GM12892 (cell line): ENCODE measurements at regions not wholly inside any gene's neighbourhood (a gene's known extent, or its start where the extent isn't known, plus 50 kb on each side); places are given as distances from the start of the nearest gene placed in this dataset.

Experiments used
- DNase-seq: peaks from one replicate; pipeline ENCODE4 v3.0.0; 2011; ENCODE audit not compliant: insufficient read length
- FAIRE-seq: peaks from 2 replicates; lab custom pipeline; 2011; peaks lifted over from hg19 to GRCh38; lab: Jason Lieb, UNC
- POLR2A ChIP-seq: IDR thresholded peaks from 2 replicates; pipeline ENCODE4 v1.6.1; 2011; ENCODE audit warnings: low read depth, low read length, control low read depth
- POLR2AphosphoS5 ChIP-seq: IDR thresholded peaks from 2 replicates; pipeline ENCODE4 v1.6.1; 2011; ENCODE audit warnings: low read depth, low read length, control low read depth
- TAF1 ChIP-seq: IDR thresholded peaks from 2 replicates; pipeline ENCODE4 v1.6.1; 2011; ENCODE audit warnings: low read depth, mild to moderate bottlenecking, control low read depth, low read length, borderline replicate concordance

DNA sequence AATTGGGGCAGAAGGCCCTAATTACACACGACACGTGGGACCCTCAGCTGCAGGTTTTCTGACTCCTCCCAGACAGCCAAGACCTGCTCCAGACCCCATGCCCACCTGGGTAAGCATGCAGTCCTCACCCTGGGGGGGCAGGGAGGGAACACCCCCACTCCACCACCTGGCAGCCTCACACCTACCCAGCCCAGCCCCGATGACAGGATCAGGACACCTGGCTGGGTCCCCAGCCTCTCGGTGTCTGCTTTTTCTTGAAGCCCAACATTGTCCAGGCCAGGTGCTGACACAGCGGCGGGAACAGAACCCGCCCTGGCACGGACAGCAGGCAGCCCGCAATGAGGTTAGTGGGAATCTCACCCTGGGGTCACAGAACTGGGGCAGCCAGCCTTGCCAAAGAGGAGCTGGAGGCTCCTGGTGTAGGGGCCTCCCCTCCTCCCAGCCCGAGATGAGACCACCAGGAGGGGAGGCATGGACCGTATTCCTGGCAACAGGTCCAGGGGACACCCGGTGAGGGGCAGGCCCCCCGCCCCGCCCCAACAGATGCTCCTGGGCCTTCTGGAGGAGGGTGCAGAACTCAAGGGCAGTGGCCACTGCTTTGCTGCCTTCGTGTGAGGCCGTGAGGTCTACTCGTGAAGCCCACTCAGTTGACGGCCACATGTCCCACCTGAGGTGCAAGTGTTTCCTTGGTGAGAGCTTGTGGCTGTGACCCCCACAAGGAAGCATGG is 103.8 kb downstream of the DLL1 start:
- TF ChIP-seq POLR2AphosphoS5 (no peak), POLR2A (no peak), TAF1 (no peak)
- FAIRE-seq (no peak), DNase-seq (no peak)

DNA sequence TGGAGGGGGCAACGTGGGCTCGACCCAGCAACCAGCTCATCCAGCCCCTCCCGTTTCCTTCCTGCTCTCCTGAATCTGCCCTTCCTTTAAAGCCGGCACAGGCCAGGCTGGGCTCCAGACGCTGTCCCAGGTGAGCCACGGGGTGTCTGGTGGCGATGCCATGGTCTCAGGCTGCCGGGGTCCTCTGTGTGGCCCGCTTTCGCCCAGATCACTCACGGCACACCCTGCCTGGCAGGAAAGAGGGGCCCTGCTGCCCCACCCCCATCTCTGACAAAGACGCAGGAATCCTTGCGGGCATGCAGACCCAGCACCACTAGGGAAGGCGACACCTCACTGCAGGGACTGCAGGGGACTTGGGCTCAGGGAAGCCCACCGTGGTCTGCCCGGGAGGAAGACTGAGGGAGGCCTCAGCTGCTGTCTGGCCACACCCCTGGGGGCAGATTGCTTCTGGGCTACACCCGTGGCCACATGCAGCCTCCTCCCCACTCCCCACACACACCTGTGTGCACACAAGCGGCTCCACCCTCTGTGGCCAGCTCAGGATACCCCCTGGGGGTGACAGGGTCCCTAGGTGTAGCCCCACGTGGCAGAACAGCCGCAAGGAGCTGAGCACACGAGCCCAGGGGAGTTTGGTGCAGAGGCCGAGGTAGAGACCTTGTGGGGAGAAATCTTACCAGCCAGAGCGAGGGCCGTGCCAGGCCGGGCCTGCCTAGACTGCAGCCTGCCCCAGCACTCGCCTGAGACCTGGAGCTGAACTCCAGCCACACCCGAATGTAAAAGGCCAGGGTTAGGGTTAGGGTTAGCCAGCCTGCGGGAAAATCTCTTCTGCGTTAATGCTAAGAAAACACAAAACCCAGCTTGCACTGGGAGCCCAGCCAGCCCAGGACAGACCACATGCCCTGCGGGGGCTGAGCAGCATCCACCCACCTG is 104.6 kb downstream of the DLL1 start:
- DNase-seq: no peak
- FAIRE-seq: no peak
- TF ChIP-seq POLR2AphosphoS5 (no peak), TAF1 (no peak), POLR2A (no peak)

DNA sequence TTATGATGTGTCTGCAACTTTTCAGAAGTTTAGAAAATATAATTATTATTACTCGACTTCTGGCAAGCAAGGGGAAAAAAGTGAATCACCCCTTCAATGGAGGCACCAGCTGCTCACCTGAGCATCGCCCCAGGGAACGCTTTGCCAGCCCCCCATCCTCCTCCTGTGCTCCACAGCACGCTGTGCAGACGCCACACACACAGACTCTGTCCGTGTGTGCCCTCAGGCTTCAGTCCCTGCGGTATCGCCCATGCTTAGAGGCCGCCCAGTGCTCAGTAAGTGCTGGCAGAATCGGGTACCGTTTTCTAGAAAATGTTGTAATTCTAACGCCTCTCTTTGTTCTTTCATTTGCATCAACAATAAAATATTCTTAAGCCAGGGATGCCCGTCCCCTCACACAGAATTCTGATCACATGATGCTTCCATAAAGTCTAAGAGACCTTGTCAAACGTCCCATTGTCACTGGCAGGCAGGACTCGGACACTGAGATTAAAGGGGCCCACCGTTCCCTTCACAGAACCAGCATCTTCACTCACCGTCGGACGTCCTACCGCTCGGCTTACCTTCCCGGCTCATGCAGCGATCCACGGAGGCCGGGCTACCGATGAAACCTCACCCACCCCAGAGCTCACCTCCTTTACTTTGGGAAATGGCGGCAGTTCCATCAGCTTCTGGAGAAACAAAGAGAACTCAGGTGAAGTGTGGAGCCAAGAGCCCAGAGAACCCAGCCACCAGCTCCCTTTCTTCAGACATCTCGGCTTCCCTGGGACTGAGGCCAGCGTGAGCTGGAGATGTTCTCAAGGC is 105.5 kb downstream of the DLL1 start:
- no peak for TF ChIP-seq POLR2A
- no peak for TF ChIP-seq TAF1
- no peak for TF ChIP-seq POLR2AphosphoS5
- FAIRE-seq: no peak
- no peak for DNase-seq

DNA sequence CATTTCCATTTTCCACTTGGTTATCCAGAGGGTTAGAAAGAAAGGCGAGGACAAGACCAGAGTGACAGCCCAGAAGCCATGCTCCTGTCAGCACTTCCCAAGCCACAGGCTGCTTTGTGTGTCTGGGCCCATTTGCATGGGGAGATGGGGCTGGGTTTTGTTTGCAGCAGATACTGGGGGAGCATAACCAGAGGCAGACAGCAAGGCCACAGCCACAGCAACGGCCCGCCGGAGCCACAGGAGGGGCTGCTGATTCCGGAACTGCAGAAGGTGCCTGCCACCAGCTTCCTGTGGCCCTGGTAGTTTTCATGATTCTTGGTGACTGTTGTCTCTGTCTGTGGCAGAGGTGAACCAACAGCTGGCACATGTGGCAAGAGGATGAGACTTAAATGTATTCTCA is 106.6 kb downstream of the DLL1 start:
- TF ChIP-seq POLR2AphosphoS5 (no peak), POLR2A (no peak), TAF1 (no peak)
- no peak for DNase-seq
- FAIRE-seq: no peak

DNA sequence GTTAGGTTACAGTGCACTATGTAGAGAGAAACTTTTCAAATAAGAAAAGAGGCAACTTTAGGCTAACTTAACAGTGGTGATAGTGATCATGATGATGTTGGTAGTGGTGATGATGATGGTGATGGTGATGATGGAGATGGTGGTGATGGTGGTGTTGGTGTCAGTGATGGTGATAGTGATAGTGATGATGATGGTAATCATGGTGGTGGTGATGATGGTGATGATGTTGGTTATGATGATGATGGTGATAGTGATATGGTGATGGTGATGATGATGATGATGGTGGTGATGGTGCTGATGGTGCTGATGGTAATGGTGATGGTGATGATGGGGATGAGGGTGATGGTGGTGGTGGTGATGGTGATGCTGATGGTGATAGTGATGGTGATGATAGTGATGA is 107.4 kb downstream of the DLL1 start:
- no peak for FAIRE-seq
- no peak for TF ChIP-seq TAF1
- TF ChIP-seq POLR2AphosphoS5: no peak
- TF ChIP-seq POLR2A: no peak

DNA sequence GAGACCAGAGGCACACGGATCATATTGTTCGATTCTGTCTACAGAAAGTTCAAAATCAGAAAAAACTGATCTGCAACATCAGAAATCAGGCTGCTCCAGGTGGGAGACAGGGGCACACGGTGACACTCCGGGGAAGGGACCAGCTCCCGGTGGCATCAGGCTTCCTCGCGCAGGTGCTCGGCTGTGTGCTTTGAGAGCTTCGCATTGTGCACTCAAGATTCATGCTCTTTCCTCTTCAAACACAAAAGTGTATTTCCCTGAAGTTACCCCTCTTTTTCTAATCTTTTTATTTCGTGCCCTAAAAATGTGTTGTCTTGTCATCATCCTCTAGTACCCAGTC is 108.1 kb downstream of the DLL1 start:
- FAIRE-seq (no peak), DNase-seq (no peak)
- TF ChIP-seq TAF1 (no peak), POLR2A (no peak), POLR2AphosphoS5 (no peak)

More for the DNA sequence above, 107.4 kb downstream of the DLL1 start:
- no peak for DNase-seq

DNA sequence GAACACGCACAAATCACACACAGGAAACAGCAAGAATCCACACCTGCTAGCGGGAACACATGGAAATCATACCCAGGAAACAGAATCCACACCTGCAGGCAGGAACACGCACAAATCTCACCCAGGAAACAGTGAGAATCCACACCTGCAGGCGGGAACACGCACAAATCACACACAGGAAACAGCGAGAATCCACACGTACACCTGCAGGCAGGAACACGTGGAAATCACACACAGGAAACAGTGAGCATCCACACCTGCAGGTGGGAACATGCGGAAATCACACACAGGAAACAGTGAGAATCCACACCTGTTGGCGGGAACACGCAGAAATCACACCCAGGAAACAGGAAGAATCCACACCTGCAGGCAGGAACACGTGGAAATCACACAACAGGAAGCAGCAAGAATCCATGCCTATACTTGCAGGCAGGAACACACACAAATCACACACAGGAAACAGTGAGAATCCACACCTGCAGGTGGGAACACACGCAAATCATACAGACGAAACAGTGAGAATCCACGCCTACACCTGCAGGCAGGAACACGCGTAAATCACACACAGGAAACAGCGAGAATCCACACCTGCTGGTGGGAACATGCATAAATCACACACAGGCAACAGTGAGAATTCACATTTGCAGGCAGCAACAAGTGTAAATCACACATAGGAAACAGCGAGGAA is 108.6 kb downstream of the DLL1 start:
- FAIRE-seq (no peak), DNase-seq (no peak)
- no peak for TF ChIP-seq POLR2AphosphoS5
- TF ChIP-seq POLR2A: no peak
- no peak for TF ChIP-seq TAF1

DNA sequence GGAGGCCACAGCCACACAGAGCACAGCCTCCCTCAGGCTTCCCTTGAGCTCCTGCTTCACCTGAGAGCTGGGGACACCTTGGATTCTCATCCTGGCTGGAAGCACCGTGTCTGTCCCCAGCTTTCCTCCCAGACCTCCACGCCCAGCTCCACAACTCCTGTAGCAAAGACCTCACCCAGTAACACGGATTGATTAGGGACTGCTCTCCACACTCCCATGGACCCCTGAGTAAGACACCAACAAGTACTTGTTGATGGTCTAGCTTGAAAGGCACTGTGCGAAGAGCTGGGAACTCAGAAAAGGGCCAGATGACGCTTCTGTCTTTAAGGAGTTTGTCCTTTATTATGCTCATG is 109.6 kb downstream of the DLL1 start:
- no peak for DNase-seq
- TF ChIP-seq POLR2A (no peak), POLR2AphosphoS5 (no peak), TAF1 (no peak)
- FAIRE-seq: no peak

DNA sequence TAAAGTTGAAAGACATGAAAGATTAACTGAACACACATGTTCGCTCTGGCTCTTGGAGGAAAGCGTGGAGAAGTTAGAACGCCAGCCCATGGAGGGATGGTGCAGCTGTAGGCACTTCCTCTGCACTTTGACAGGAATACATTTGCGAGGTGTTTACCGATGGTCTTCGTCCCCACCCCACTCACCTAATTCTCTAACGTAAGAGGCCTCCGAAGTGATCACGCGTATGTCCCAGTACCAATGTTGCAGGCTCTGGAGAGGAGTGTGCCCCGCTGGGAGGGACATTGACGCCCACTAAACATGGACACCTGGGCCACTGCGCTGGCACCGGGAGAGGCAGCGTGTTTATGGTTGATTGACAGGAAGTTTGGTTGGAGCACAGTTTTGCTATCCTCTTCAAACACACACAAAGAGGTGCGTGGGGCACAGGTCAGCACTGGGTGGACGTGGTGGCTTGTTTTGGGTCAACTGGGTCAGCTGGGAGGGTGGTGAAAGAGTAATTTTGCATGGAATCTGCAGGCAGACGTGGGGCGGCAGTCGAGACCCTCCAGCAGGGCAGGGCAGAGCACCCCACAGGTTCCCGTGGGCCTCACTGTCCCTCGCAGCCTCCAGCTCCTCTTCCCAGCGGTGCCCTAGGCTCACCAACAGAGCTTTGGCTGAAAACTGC is 110.1 kb downstream of the DLL1 start:
- FAIRE-seq (no peak), DNase-seq (no peak)
- TF ChIP-seq POLR2A (no peak), TAF1 (no peak), POLR2AphosphoS5 (no peak)

DNA sequence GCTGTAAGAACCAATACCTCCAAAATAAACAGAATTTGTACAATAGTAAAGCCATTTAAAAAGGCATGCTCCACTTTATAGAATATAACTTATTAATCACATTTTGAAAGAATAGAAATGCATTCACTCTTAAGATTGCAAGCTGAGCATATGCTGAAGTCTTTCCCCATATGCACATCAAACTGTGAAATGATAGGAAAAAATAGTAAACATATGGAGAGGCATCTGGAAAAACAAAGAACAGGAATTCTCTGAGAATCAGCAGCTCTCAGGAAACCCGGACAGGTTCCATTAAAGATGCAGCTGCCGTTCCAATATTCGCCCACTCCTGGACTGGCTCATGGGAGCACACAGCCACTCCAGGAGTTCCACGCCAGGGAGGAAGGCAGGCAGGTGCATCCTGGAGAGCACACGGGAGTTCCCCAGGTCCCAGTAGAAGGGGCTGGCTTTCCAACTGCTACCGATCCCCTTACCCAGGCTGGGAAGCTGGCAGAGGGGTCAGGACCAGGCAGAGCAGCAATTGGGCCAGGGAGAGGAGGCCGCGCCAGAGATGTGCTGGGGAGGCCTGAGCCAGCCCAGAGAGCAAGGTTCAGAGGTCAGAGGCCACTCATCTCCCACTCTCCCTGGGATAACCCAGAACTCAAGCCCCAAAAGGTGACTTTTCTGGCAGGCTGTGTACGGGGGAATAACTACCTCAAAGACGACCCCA is 111.1 kb downstream of the DLL1 start:
- no peak for DNase-seq
- FAIRE-seq: no peak
- no peak for TF ChIP-seq POLR2A
- no peak for TF ChIP-seq TAF1
- no peak for TF ChIP-seq POLR2AphosphoS5
